PC-3 (cell line): ENCODE measurements at regions not wholly inside any gene's neighbourhood (a gene's known extent, or its start where the extent isn't known, plus 50 kb on each side); places are given as distances from the start of the nearest gene placed in this dataset.

Experiments
- ATAC-seq: fragments of 200-7000 bp; cut with Tn5 transposase; 2 replicates; pipeline ENCODE4 v1.9.1; 2020; ENCODE audit warnings: mild to moderate bottlenecking, moderate library complexity
- BruUV-seq: library from RNA; stranded (reverse); fragments of 400-500 nt; replicated peaks from 2 replicates; lab custom pipeline; 2021; lab: Mats Ljungman, UMichigan
- CTCF ChIA-PET: fragments of 300-600 bp; sonication (Branson Sonifier 250); formaldehyde crosslinking; loops from one replicate; lab custom pipeline; 2022; ENCODE audit warnings: antibody characterized with exemption; lab: Charles Lee
- POLR2A ChIA-PET: fragments of 300-600 bp; sonication (Branson Sonifier 250); formaldehyde crosslinking; loops from one replicate; lab custom pipeline; 2022; ENCODE audit warnings: antibody characterized with exemption; ENCODE audit not compliant: unreplicated experiment; lab: Charles Lee
- DNase-seq: peaks from one replicate; pipeline ENCODE4 v3.0.0-alpha.2; 2015
- H2AFZ ChIP-seq: fragments of 300-600 bp; sonication (generic); 2 replicates; pipeline ENCODE4 v1.6.0; 2016; ENCODE audit warnings: antibody characterized with exemption, low read length
- H3F3A ChIP-seq: fragments of 300-600 bp; sonication (generic); one replicate; pipeline ENCODE4 v1.6.0; 2017; ENCODE audit warnings: antibody characterized with exemption, low read length, control low read depth, mild to moderate bottlenecking; ENCODE audit not compliant: unreplicated experiment
- H3K27ac ChIP-seq: fragments of 300-600 bp; sonication (generic); 2 replicates; pipeline ENCODE4 v1.5.1; 2016; ENCODE audit warnings: mild to moderate bottlenecking, low read length
- H3K27me3 ChIP-seq: fragments of 300-600 bp; sonication (generic); 2 replicates; pipeline ENCODE4 v1.6.1; 2016; ENCODE audit warnings: low read length, mixed read lengths
- H3K36me3 ChIP-seq: fragments of 300-600 bp; sonication (generic); 2 replicates; pipeline ENCODE4 v1.6.1; 2016; ENCODE audit warnings: low read depth, mixed run types, low read length, mixed read lengths
- H3K4me1 ChIP-seq: fragments of 300-600 bp; sonication (generic); 2 replicates; pipeline ENCODE4 v1.5.1; 2016; ENCODE audit warnings: low read length; ENCODE audit not compliant: insufficient read depth
- H3K4me2 ChIP-seq: fragments of 300-600 bp; sonication (generic); 2 replicates; pipeline ENCODE4 v1.6.0; 2016; ENCODE audit warnings: low read length
- H3K4me3 ChIP-seq: fragments of 300-600 bp; sonication (generic); 2 replicates; pipeline ENCODE4 v1.5.1; 2016; ENCODE audit warnings: mild to moderate bottlenecking, low read length, mixed read lengths
- H3K79me2 ChIP-seq: fragments of 300-600 bp; sonication (generic); 2 replicates; pipeline ENCODE4 v1.6.1; 2017; ENCODE audit warnings: low read length, mixed read lengths
- H3K9ac ChIP-seq: fragments of 300-600 bp; sonication (generic); 2 replicates; pipeline ENCODE4 v1.6.0; 2016; ENCODE audit warnings: mild to moderate bottlenecking, low read length
- H3K9me2 ChIP-seq: fragments of 300-600 bp; sonication (generic); replicated peaks from 2 replicates; pipeline ENCODE4 v1.6.1; 2016; ENCODE audit warnings: mixed run types, low read length, mixed read lengths
- H3K9me3 ChIP-seq: fragments of 300-600 bp; sonication (generic); 2 replicates; pipeline ENCODE4 v1.6.1; 2016; ENCODE audit warnings: low read length, mixed read lengths
- H4K20me1 ChIP-seq: fragments of 300-600 bp; sonication (generic); 2 replicates; pipeline ENCODE4 v1.6.1; 2016; ENCODE audit warnings: low read length, mixed read lengths
- EZH2 ChIP-seq: fragments of 300-600 bp; sonication (generic); IDR thresholded peaks from one replicate; pipeline ENCODE4 v1.6.1; 2017; ENCODE audit warnings: antibody characterized with exemption, mild to moderate bottlenecking, low read length; ENCODE audit not compliant: unreplicated experiment
- EZH2phosphoT487 ChIP-seq: fragments of 300-600 bp; sonication (generic); IDR thresholded peaks from 2 replicates; pipeline ENCODE4 v1.6.1; 2018; ENCODE audit warnings: mild to moderate bottlenecking, antibody characterized with exemption, low read length, borderline replicate concordance
- intact Hi-C: fragments of 100-400 bp; cut with micrococcal nuclease; formaldehyde crosslinking; loops from 2 replicates; pipeline ENCODE4 v1.9.0; 2023
- TF ChIP-seq, protein P1 (sequence below): fragments of 300-600 bp; sonication (generic); conservative IDR thresholded peaks from 2 replicates; pipeline ENCODE4 v1.5.1; 2017; ENCODE audit warnings: antibody characterized with exemption, low read depth, mild to moderate bottlenecking, low read length

DNA sequence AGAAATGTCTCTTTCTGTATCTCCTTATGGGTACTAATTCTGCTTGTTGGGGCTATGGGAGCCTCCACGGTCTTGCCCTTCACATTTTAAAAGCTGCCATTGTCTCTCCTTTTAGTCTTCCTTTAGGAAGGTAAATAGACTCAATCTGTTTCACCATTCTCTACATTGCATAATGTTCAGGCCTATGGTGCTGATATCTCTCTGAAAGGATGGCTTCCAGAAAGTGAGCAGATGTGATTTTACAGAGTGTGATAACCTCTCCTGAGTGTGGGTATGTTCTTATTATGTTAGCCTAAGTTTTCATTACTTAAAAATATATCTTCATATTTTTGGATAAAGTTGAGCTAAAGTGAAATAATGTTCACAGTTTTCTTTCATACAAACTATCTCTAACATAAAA, 254.0 kb upstream of the PITX2 start:
- ATAC-seq, result no peak
- TF ChIP-seq, protein P1, sequence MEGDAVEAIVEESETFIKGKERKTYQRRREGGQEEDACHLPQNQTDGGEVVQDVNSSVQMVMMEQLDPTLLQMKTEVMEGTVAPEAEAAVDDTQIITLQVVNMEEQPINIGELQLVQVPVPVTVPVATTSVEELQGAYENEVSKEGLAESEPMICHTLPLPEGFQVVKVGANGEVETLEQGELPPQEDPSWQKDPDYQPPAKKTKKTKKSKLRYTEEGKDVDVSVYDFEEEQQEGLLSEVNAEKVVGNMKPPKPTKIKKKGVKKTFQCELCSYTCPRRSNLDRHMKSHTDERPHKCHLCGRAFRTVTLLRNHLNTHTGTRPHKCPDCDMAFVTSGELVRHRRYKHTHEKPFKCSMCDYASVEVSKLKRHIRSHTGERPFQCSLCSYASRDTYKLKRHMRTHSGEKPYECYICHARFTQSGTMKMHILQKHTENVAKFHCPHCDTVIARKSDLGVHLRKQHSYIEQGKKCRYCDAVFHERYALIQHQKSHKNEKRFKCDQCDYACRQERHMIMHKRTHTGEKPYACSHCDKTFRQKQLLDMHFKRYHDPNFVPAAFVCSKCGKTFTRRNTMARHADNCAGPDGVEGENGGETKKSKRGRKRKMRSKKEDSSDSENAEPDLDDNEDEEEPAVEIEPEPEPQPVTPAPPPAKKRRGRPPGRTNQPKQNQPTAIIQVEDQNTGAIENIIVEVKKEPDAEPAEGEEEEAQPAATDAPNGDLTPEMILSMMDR, result no peak
- TF ChIP-seq EZH2phosphoT487 (no peak), EZH2 (no peak)
- Histone ChIP-seq H3K79me2 (no peaks in the 10 kb centered on the region), H2AFZ (no peak overlapping the region), H3K4me3 (no peak overlapping the region), H3K9ac (no peak overlapping the region), H3K4me2 (no peak overlapping the region), H3K9me2 (no peaks in the 10 kb centered on the region), H3K9me3 (no peaks in the 10 kb centered on the region), H4K20me1 (no peaks in the 10 kb centered on the region), H3K27me3 (no peaks in the 10 kb centered on the region), H3F3A (no peaks in the 10 kb centered on the region), H3K4me1 (no peaks in the 10 kb centered on the region), H3K27ac (no peak overlapping the region), H3K36me3 (no peaks in the 10 kb centered on the region)
- intact Hi-C loops, result no loop called here
- ChIA-PET CTCF (no interaction called here), POLR2A (no interaction called here)
- no TSS peak for BruUV-seq
- no peak for DNase-seq

DNA sequence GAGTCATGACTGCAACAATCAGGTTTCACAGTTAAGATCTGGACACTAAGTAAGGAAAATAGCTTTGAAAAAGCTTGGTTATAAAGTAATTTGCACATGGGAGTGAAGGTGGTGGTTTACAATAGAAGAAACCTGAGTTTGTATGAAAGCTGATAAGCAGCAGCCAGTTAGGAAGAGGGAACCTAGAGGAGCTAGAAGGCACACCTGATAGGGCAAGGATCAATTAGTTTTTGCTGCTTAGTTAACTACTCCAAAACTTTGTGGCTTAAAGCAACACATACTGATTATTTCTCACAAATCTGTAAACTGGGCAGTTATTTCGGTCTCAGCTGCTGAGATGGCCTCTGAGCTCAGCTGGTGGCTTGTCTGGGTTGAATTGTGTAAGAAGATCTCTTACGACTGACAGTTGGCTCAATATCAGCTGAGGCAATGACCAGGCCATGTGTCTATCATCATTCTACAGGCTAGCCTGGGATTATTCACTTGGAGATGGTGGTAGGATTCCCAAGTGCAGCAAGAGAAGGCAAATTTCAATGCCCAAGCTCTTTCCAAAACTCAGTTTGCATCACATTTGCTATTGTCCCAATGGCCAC, 255.0 kb upstream of the PITX2 start:
- TF ChIP-seq EZH2phosphoT487, result no peak
- TF ChIP-seq, protein P1, result no peak
- TF ChIP-seq EZH2, result no peak
- ATAC-seq (no peak), DNase-seq (no peak)
- Histone ChIP-seq H3K4me3 (no peak overlapping the region), H3K79me2 (no peaks in the 10 kb centered on the region), H3K9me2 (no peaks in the 10 kb centered on the region), H4K20me1 (no peaks in the 10 kb centered on the region), H3K4me1 (no peaks in the 10 kb centered on the region), H3K27me3 (no peaks in the 10 kb centered on the region), H3K4me2 (no peak overlapping the region), H3K27ac (no peak overlapping the region), H3K36me3 (no peaks in the 10 kb centered on the region), H3F3A (no peaks in the 10 kb centered on the region), H2AFZ (no peak overlapping the region), H3K9ac (no peak overlapping the region), H3K9me3 (no peaks in the 10 kb centered on the region)
- POLR2A ChIA-PET, result no interaction called here
- intact Hi-C loops, result no loop called here
- CTCF ChIA-PET, result no interaction called here
- BruUV-seq, result no TSS peak

DNA sequence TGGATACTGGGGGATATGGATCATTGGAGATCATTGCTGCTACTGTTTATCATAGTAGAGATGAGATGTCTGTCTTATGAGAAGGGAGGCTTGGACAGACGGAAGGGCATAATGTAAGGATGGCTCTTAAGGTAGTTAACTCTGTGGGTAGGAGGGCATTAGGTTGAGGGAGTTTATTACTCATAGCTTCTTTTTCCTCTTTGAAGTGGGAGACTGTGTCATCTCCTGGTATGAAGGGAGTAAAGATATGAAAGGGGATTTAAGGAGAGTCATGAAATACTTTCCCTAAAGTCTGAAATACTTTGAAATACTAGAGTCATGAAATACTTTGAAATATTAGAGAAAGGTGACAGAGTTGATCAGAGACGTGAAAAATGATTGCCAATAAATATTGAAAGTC, 255.5 kb upstream of the PITX2 start:
- BruUV-seq, result no TSS peak
- H3K27me3 ChIP-seq, result no peaks in the 10 kb centered on the region
- no peaks in the 10 kb centered on the region for H3K9me3 ChIP-seq
- H3K4me1 ChIP-seq, result no peaks in the 10 kb centered on the region
- no peak overlapping the region for H2AFZ ChIP-seq
- TF ChIP-seq EZH2, result no peak
- TF ChIP-seq, protein P1, result no peak
- no peak for TF ChIP-seq EZH2phosphoT487
- DNase-seq, result no peak
- no peaks in the 10 kb centered on the region for H3F3A ChIP-seq
- H3K36me3 ChIP-seq, result no peaks in the 10 kb centered on the region
- H3K9ac ChIP-seq, result no peak overlapping the region
- H3K9me2 ChIP-seq, result no peaks in the 10 kb centered on the region
- no peak overlapping the region for H3K4me2 ChIP-seq
- no peak for ATAC-seq
- no peak overlapping the region for H3K27ac ChIP-seq
- intact Hi-C loops, result no loop called here
- H4K20me1 ChIP-seq, result no peaks in the 10 kb centered on the region
- no peaks in the 10 kb centered on the region for H3K79me2 ChIP-seq
- POLR2A ChIA-PET, result no interaction called here
- CTCF ChIA-PET, result no interaction called here
- H3K4me3 ChIP-seq, result no peak overlapping the region
